NCI-H146 (cell line): ENCODE measurements at regions not wholly inside any gene's neighbourhood (a gene's known extent, or its start where the extent isn't known, plus 50 kb on each side); places are given as distances from the start of the nearest gene placed in this dataset.
"Not testable (repeated sequence)": the region's sequence is repeated elsewhere in the genome, so short reads cannot be mapped to it uniquely, and the experiment has no call there.

Experiments
- DNase-seq: peaks from one replicate; lab custom pipeline; 2025; lab: John Stamatoyannopoulos, UW

- no peak for DNase-seq
Observed at GRCh38 chr1:31510853-31511789, 65.2 kb upstream of the TINAGL1 start.

- DNase-seq, result no peak
Observed at GRCh38 chr1:31511848-31512615, 64.3 kb upstream of the TINAGL1 start.

GRCh38 chr1:31514117-31514516, 62.2 kb upstream of the TINAGL1 start:
- no peak for DNase-seq

- DNase-seq, result no peak
Observed at GRCh38 chr1:31515056-31515775, 61.1 kb upstream of the TINAGL1 start.

- no peak for DNase-seq
Observed at GRCh38 chr1:31515936-31516335, 60.4 kb upstream of the TINAGL1 start.

- DNase-seq, result no peak
Observed at GRCh38 chr1:31517301-31517700, 59.0 kb upstream of the TINAGL1 start.

GRCh38 chr1:31517986-31518385, 58.3 kb upstream of the TINAGL1 start:
- not testable (repeated sequence) for DNase-seq

GRCh38 chr1:31521761-31522555, 54.4 kb upstream of the TINAGL1 start:
- no peak for DNase-seq

GRCh38 chr1:31522556-31522845, 53.8 kb upstream of the TINAGL1 start:
- no peak for DNase-seq

GRCh38 chr1:31523012-31523411, 53.3 kb upstream of the TINAGL1 start:
- DNase-seq, result no peak

GRCh38 chr1:31523769-31524168, 52.5 kb upstream of the TINAGL1 start:
- DNase-seq, result no peak

- DNase-seq, result no peak
Observed at GRCh38 chr1:31524186-31524901, 52.0 kb upstream of the TINAGL1 start.
